GM10266 (cell line): ENCODE measurements at regions not wholly inside any gene's neighbourhood (a gene's known extent, or its start where the extent isn't known, plus 50 kb on each side); places are given as distances from the start of the nearest gene placed in this dataset.

Experiments used
- DNase-seq: peaks from one replicate; pipeline ENCODE4 v3.0.0; 2012; ENCODE audit errors: extremely low spot score
- TF ChIP-seq, protein P1 (sequence below): IDR thresholded peaks from 2 replicates; pipeline ENCODE4 v1.5.1; 2012; ENCODE audit warnings: mild to moderate bottlenecking, low read depth; ENCODE audit not compliant: control insufficient read depth, insufficient read depth; ENCODE audit errors: missing control alignments

DNA sequence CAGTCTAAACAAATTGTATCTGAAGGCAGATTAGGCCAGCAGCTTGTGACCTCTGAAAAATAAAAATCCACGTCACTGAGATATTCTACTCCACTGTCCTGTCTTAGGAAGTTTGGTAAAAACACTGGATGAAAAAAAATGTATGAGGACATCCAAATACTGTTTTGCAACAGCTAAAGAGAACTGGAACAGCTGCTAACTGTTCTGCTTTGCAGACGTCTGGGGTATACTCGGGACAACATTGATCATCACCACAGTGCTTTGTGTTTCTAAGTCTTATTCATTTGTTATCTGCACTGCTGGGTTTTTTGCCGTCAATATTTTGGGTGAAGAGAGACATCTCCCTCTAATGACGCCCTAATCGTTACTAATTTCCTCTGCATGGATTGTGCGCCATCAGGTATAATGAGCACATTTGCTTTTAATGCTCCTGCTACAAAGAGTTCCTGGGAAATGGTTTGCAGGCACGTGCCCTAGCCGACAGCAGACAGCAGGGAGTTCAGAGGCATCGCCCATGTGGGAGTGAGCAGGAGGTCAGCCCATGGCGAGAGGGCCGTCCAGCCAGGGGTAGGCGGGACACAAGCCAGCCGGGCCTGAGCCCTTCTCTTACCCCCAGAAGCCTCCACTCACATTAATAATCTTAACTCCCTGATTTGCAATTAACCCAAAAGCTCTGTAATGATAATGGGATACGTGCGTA, 87.0 kb downstream of the CBLN1 start:
- DNase-seq: no peak
- TF ChIP-seq, protein P1, sequence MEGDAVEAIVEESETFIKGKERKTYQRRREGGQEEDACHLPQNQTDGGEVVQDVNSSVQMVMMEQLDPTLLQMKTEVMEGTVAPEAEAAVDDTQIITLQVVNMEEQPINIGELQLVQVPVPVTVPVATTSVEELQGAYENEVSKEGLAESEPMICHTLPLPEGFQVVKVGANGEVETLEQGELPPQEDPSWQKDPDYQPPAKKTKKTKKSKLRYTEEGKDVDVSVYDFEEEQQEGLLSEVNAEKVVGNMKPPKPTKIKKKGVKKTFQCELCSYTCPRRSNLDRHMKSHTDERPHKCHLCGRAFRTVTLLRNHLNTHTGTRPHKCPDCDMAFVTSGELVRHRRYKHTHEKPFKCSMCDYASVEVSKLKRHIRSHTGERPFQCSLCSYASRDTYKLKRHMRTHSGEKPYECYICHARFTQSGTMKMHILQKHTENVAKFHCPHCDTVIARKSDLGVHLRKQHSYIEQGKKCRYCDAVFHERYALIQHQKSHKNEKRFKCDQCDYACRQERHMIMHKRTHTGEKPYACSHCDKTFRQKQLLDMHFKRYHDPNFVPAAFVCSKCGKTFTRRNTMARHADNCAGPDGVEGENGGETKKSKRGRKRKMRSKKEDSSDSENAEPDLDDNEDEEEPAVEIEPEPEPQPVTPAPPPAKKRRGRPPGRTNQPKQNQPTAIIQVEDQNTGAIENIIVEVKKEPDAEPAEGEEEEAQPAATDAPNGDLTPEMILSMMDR: no peak

DNA sequence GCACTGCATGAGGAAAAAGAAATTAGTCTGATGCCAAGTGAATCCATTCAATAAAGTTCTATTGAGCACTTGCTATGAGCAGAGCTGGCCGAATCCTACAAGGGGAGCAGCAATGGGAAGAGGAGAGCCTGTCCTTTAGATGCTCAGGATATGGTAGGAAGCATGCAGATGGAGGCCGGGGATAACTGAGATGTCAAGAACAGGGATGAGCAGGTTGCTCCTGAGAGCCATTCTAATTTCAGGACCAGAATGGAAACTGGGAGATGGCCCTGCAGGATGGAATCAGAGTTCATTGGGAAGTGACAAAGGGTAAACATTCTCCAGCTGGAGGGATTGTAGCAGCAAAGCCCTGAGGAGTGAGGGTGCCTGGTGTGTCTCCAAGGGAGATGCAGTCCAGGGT, 88.0 kb downstream of the CBLN1 start:
- DNase-seq: no peak
- TF ChIP-seq, protein P1: no peak

DNA sequence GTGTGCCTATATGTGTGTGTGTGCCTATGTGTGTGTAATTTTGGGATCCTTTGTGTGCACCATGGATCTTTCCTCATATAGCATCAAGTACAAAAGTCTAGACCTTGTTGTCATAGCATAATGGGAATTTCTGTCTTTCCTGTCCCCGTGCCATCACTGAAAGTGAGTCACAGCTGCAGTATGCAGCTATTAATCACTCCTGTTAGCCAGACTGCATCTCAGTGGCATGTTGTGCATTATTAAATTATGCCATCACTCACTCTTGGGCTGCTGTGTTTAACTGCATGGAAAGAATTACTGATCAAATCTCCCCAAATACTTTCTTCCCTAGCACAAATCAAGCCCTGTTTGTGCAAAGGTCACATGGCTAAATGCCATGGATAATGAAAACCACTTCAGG, 92.4 kb downstream of the CBLN1 start:
- no peak for DNase-seq
- TF ChIP-seq, protein P1: no peak

DNA sequence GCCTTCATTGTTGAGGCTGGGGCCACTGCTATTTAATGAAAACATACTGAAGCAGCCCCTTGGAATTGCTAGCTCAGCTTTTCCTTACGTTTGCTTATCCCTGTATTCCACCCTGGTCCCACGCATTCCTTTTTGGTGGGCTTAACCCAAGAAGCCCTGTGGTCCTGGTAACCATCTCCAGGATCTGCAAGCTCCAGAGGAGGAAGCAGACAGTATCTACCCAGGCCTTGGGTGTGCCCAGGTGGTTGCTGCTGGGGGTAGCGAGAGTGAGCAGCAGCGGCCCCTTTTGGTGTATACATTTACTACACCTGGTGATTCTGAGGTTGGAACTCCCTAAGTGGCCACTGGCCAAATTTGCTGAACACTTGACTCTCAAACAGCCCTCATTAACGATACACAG, 97.7 kb downstream of the CBLN1 start:
- DNase-seq: no peak
- TF ChIP-seq, protein P1: peak; percentile 25

DNA sequence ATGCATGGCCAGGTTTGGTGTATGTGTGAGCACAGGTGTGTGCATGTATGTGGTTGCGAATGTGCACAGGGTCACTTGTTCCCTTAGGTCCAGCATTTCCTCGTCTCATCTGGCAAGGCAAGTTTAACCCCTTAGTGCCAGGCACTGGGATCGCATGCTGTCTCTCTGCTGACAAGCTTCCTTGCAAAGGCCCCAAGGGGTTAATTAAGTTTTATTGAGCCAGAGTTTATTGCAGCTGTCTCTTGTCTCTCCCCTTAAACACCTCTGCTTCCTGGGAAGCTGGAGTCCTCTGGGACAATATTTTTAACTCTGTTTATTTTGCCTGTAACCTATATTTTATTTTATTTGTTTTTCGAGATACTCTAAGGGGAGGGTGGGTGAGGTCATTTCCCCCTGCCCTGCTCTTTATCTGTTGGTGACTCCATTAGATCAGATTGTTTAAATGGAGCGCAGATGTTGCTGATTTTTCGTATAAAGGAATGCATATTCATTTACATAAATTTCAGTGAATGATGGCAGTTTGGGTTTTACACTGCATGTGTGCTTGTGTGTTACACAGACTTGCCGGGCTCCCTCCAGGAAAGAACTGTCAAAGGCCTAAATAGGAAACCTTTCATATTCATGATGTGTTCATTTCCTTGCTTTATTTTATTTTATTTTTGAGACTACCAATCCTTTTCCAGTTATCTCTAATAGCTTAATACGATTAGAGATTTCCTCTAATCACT, 99.7 kb downstream of the CBLN1 start:
- DNase-seq: no peak
- TF ChIP-seq, protein P1: no peak

DNA sequence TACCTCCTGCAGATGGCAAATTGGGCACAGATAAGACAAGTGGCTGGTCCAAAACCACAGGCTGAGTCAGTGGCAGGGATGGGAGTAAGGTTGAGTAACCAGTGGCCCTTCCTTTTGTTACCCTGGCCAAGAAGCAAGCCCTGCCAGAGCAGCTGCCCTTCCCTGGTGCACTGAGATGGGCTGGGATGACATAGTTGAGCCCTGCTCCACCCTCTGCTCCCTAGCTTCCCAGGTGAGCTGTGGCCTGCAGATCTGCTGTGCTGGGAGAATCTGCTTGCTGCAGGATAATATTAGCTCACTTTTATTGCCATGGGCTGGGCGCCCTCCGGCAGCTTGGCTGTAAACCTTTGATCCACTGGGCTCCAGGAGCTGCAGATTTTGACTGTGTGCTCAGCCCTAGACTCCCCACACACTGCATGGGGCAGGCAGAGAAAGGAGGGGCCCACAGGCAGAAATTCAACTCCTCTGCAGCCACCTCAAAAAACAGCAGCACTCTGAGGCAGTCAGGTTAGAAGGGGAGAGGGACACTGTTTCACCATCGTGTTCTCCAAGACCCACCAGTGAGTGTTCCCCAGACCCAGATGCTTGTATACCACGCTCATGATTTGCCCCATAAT, 101.8 kb downstream of the CBLN1 start:
- no peak for DNase-seq
- TF ChIP-seq, protein P1: no peak

DNA sequence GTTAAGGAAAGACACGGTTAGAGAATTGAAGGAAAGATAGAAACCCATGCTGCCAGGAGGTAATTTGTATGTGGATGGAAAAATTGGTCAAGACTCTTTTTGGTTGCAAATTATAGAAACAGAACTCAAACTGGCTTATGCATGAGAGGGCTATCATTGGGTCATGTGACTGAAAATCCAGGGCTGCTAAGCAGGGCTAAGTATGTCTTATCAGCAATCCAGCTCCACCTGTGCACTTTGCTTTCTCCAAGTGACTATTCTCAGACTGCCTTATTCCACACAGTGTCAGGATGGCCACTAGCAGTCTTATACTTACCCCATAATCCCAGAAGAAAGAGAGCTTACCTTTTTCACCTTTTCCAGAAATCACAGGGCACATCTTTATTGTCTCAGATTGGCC, 113.5 kb downstream of the CBLN1 start:
- TF ChIP-seq, protein P1: no peak
- no peak for DNase-seq
